GM19395 (cell line): ENCODE measurements at regions not wholly inside any gene's neighbourhood (a gene's known extent, or its start where the extent isn't known, plus 50 kb on each side); places are given as distances from the start of the nearest gene placed in this dataset.
A peak's percentile ranks its signal among the peaks of the same experiment; 100 is the strongest.

Source experiments
- ATAC-seq: cut with Tn5 transposase; IDR thresholded peaks from one replicate; pipeline ENCODE4 v1.9.1; 2021; ENCODE audit warnings: mild to moderate bottlenecking, moderate library complexity; ENCODE audit not compliant: unreplicated experiment

- ATAC-seq = peak; percentile 54
Measured at GRCh38 chrX:134172588-134173259, 64.3 kb upstream of the CCDC160 start.

- no peak for ATAC-seq
Measured at GRCh38 chrX:134173541-134174272, 63.3 kb upstream of the CCDC160 start.

- ATAC-seq = no peak
Measured at GRCh38 chrX:134174273-134174660, 62.7 kb upstream of the CCDC160 start.

DNA sequence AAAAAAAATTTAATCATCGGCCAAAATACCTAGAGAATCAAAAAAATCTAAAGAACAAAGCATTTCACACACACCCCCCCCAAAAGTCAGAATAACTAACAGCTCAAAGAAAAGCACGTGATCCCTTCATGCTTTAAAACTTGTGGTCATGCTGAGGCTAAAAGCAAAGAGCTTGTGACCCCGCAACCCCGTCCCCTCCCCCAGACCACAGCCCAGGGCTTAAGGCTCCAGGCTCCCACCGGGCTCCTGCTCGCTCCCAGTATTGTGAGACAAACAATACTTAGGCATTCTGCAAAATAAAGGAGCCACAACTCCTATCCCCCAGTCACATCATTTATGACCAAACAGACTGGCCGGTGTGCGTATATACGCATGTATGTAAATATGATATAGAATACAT lies 62.1 kb upstream of the CCDC160 start:
- ATAC-seq = no peak

DNA sequence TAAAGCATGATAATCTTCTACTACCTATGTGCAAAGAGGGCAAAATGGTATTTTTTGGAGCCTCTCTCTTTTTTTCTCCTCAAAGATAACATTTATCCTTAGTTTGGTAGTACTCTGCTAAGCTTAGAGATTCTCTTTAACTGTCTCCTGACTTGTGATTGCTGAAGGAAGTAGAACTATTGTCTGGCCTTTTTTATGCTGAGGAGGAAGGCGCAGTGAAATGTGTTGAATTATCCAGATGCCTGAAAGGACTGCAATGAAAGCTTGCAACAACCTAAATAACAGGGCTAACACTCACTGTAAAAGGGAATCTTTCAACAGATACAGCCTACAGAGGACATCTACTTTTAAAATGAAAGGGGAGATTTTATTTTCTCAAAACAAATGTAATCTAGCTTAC lies 59.5 kb upstream of the CCDC160 start:
- no peak for ATAC-seq

GRCh38 chrX:134180601-134181274 lies 56.2 kb upstream of the CCDC160 start:
- no peak for ATAC-seq

DNA sequence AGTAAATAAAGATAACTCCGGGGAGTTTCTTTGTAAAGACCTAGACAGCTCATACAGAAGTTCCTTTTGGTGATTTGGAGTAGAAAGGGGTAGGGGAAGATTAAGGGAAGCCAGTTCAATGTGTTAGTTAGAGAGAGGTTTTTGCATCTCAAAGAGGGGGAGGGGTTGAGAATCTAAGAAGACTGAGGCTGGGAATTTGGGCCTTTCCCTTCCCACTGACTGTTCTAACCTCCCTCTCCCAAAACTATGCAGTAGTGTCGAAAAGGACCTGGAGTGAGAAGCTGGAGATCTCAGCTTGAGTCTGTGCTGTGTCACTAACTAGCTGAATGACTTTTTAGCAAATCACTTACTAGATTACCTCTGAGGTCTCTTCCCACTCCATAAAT lies 55.7 kb upstream of the CCDC160 start:
- ATAC-seq = no peak

- ATAC-seq = no peak
Measured at GRCh38 chrX:134183665-134184064, 53.3 kb upstream of the CCDC160 start.

- no peak for ATAC-seq
Measured at GRCh38 chrX:134184936-134185335, 52.0 kb upstream of the CCDC160 start.

DNA sequence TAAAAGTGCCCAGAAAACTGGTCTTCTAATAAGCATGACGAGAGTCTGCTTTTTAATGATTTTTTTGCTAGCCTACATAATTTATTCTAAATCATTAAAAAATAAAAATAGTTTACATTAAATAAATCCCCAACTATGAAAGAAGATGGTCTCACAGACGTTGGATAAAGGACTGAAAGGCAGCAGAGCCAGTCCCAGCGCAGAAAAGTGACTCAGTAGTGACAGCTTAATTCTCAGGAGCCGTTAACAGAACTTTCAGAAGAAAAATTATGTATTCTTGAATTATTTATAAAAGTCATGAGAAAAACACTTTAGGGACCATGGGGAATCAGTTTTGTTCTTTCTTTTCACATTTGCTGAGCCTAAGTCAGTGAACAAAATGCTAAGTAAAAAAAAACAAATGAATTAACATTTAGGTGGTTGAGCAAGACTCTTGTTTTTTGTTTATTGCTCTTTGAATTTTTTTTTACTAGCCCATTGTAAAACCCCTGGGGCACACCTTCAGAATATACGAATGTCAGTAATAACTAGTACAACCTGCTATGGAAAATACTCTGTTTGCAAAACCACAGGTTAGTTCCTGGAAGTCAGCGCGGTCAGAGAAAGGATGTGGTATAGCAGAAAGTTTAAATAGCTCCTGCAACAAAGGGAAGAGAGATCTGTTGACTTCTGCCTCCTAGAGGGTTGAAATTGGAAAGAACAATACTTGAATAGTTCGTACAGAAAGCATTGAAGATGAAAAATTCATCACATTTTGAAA lies 50.4 kb upstream of the CCDC160 start:
- peak; percentile 94 for ATAC-seq
